ENCODE measurements at regions not wholly inside any gene's neighbourhood (a gene's known extent, or its start where the extent isn't known, plus 50 kb on each side); places are given as distances from the start of the nearest gene placed in this dataset.
"Not testable (repeated sequence)": the region's sequence is repeated elsewhere in the genome, so short reads cannot be mapped to it uniquely, and the experiment has no call there.

- DNase-seq (ENCODE audit: low read depth): no peak
These were observed 73.9 kb upstream of the WASF3 start for GRCh38 chr13:26483546-26483945.

GRCh38 chr13:26484196-26484595 lies 73.3 kb upstream of the WASF3 start:
- DNase-seq (ENCODE audit: low read depth): no peak

GRCh38 chr13:26485288-26485687 lies 72.2 kb upstream of the WASF3 start:
- no peak for DNase-seq (ENCODE audit: low read depth)

GRCh38 chr13:26485786-26486185 lies 71.7 kb upstream of the WASF3 start:
- DNase-seq (ENCODE audit: low read depth): no peak

GRCh38 chr13:26486550-26486949 lies 70.9 kb upstream of the WASF3 start:
- DNase-seq (ENCODE audit: low read depth): no peak

GRCh38 chr13:26487781-26488180 lies 69.7 kb upstream of the WASF3 start:
- DNase-seq (ENCODE audit: low read depth): no peak

- DNase-seq (ENCODE audit: low read depth): no peak
These were observed 69.1 kb upstream of the WASF3 start for GRCh38 chr13:26488236-26489003.

GRCh38 chr13:26492301-26492700 lies 65.2 kb upstream of the WASF3 start:
- not testable (repeated sequence) for DNase-seq (ENCODE audit: low read depth)

- DNase-seq (ENCODE audit: low read depth): no peak
These were observed 62.8 kb upstream of the WASF3 start for GRCh38 chr13:26494571-26495195.

- DNase-seq (ENCODE audit: low read depth): no peak
These were observed 61.7 kb upstream of the WASF3 start for GRCh38 chr13:26495750-26496149.

GRCh38 chr13:26497968-26498511 lies 59.4 kb upstream of the WASF3 start:
- no peak for DNase-seq (ENCODE audit: low read depth)

GRCh38 chr13:26498656-26499601 lies 58.6 kb upstream of the WASF3 start:
- DNase-seq (ENCODE audit: low read depth): no peak

GRCh38 chr13:26500618-26501320 lies 56.7 kb upstream of the WASF3 start:
- no peak for DNase-seq (ENCODE audit: low read depth)

GRCh38 chr13:26501641-26502040 lies 55.8 kb upstream of the WASF3 start:
- DNase-seq (ENCODE audit: low read depth): no peak

GRCh38 chr13:26502826-26503225 lies 54.7 kb upstream of the WASF3 start:
- no peak for DNase-seq (ENCODE audit: low read depth)

- no peak for DNase-seq (ENCODE audit: low read depth)
These were observed 53.5 kb upstream of the WASF3 start for GRCh38 chr13:26503826-26504594.
